ENCODE measurements at regions not wholly inside any gene's neighbourhood (a gene's known extent, or its start where the extent isn't known, plus 50 kb on each side); places are given as distances from the start of the nearest gene placed in this dataset.

GRCh38 chr13:44237881-44238421 lies 135.7 kb upstream of the SERP2 start:
- TF ChIP-seq, protein P1, sequence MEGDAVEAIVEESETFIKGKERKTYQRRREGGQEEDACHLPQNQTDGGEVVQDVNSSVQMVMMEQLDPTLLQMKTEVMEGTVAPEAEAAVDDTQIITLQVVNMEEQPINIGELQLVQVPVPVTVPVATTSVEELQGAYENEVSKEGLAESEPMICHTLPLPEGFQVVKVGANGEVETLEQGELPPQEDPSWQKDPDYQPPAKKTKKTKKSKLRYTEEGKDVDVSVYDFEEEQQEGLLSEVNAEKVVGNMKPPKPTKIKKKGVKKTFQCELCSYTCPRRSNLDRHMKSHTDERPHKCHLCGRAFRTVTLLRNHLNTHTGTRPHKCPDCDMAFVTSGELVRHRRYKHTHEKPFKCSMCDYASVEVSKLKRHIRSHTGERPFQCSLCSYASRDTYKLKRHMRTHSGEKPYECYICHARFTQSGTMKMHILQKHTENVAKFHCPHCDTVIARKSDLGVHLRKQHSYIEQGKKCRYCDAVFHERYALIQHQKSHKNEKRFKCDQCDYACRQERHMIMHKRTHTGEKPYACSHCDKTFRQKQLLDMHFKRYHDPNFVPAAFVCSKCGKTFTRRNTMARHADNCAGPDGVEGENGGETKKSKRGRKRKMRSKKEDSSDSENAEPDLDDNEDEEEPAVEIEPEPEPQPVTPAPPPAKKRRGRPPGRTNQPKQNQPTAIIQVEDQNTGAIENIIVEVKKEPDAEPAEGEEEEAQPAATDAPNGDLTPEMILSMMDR (conservative IDR thresholded peaks at IDR 0.05 in 1 of 2, IDR thresholded peaks at IDR 0.05 in 1 of 2; ENCODE audit: extremely low read depth in 1 of 2, insufficient read depth in 1 of 2, low read depth in 1 of 2, low read length in 2 of 2), result no peak
- no peak for TF ChIP-seq EZH2 (IDR thresholded peaks at IDR 0.05; ENCODE audit: borderline replicate concordance, low read length)

Data from mammary epithelial cell (primary cell).